Endothelial cell of umbilical vein (primary cell): ENCODE measurements at regions not wholly inside any gene's neighbourhood (a gene's known extent, or its start where the extent isn't known, plus 50 kb on each side); places are given as distances from the start of the nearest gene placed in this dataset.

ENCODE experiments used
- BruUV-seq: library from RNA; stranded (reverse); fragments of 400-500 nt; replicated peaks from 2 replicates; lab custom pipeline; 2021; lab: Mats Ljungman, UMichigan
- CTCF ChIA-PET: fragments of 300-600, 350-600 bp; sonication (Branson Sonifier 250); formaldehyde crosslinking; loops from one replicate; lab custom pipeline; 2021; ENCODE audit warnings: antibody characterized with exemption, inconsistent platforms; lab: Charles Lee
- POLR2A ChIA-PET: fragments of 300-600, 350-600 bp; sonication (Branson Sonifier 250); formaldehyde crosslinking; loops from one replicate; lab custom pipeline; 2021; ENCODE audit warnings: antibody characterized with exemption, inconsistent platforms; lab: Charles Lee
- DNase-seq: peaks from one replicate; pipeline ENCODE4 v3.0.0-alpha.2; 2011; ENCODE audit warnings: low read depth, low spot score
- FAIRE-seq: peaks from 2 replicates; lab custom pipeline; 2011; peaks lifted over from hg19 to GRCh38; lab: Jason Lieb, UNC
- H2AFZ ChIP-seq: 2 replicates; pipeline ENCODE4 v1.6.0; 2012; ENCODE audit warnings: low read depth, low read length, control low read depth, inconsistent platforms
- H3K27ac ChIP-seq: 2 replicates; pipeline ENCODE4 v1.5.1; 2011; ENCODE audit warnings: low read depth, mild to moderate bottlenecking, control low read depth, low read length, moderate library complexity; ENCODE audit not compliant: insufficient read depth
- H3K27me3 ChIP-seq, 2 experiments: 2 replicates each; pipeline versions ENCODE4 v1.6.0 to v1.6.1; 2011; ENCODE audit warnings: low read length in 2 of 2, mixed read lengths in 1 of 2; ENCODE audit not compliant: control insufficient read depth in 2 of 2, insufficient read depth in 2 of 2
- H3K36me3 ChIP-seq, 2 experiments: 2 replicates in 1 of 2; 3 replicates in 1 of 2; pipeline ENCODE4 v1.5.1; 2011; ENCODE audit warnings: low read length in 2 of 2, mild to moderate bottlenecking in 1 of 2, moderate library complexity in 1 of 2; ENCODE audit not compliant: control insufficient read depth in 2 of 2, insufficient read depth in 2 of 2; ENCODE audit errors: extremely low read depth in 1 of 2
- H3K4me1 ChIP-seq: 3 replicates; pipeline ENCODE4 v1.5.1; 2011; ENCODE audit warnings: mild to moderate bottlenecking, low read length; ENCODE audit not compliant: control insufficient read depth, insufficient read depth; ENCODE audit errors: extremely low read depth
- H3K4me2 ChIP-seq: 2 replicates; pipeline ENCODE4 v1.6.1; 2011; ENCODE audit warnings: low read length, control low read depth, mixed read lengths; ENCODE audit not compliant: insufficient read depth
- H3K4me3 ChIP-seq, 3 experiments: fragments of 200-600 bp in 1 of 3; sonication (generic), shearing (Covaris generic) in 1 of 3; replicated peaks in 1 of 3; 2 replicates each; pipeline ENCODE4 v1.5.1; 2011 to 2016; ENCODE audit warnings: control low read depth in 3 of 3, low read length in 3 of 3, mild to moderate bottlenecking in 2 of 3, inconsistent platforms in 1 of 3, low read depth in 1 of 3, moderate library complexity in 1 of 3; ENCODE audit not compliant: insufficient read depth in 1 of 3
- H3K79me2 ChIP-seq: 2 replicates; pipeline ENCODE4 v1.6.0; 2012; ENCODE audit warnings: low read length, inconsistent platforms; ENCODE audit not compliant: control insufficient read depth, insufficient read depth
- H3K9ac ChIP-seq: replicated peaks from 2 replicates; pipeline ENCODE3; 2011; ENCODE audit warnings: low read length, control low read depth; ENCODE audit not compliant: insufficient read depth; ENCODE audit errors: extremely low read depth
- H3K9me1 ChIP-seq: replicated peaks from 3 replicates; pipeline ENCODE4 v1.6.0; 2011; ENCODE audit warnings: mild to moderate bottlenecking, low read length; ENCODE audit not compliant: control insufficient read depth, insufficient read depth; ENCODE audit errors: extremely low read depth
- H3K9me3 ChIP-seq: replicated peaks from 2 replicates; pipeline ENCODE4 v1.5.1; 2012; ENCODE audit warnings: low read length, inconsistent platforms; ENCODE audit not compliant: control insufficient read depth, insufficient read depth
- H4K20me1 ChIP-seq: replicated peaks from 2 replicates; pipeline ENCODE3; 2011; ENCODE audit warnings: mild to moderate bottlenecking, low read length; ENCODE audit not compliant: control insufficient read depth, insufficient read depth; ENCODE audit errors: extremely low read depth
- CTCF ChIP-seq, 2 donors: IDR thresholded peaks; 1 replicate in 1 of 2; 2 replicates in 1 of 2; pipeline ENCODE4 v1.5.1; 2011; ENCODE audit warnings: low read length in 2 of 2, mild to moderate bottlenecking in 2 of 2, moderate library complexity in 2 of 2, control low read depth in 1 of 2, inconsistent platforms in 1 of 2, low read depth in 1 of 2; ENCODE audit not compliant: insufficient read depth in 1 of 2; ENCODE audit errors: extremely low read depth in 1 of 2
- EZH2 ChIP-seq: IDR thresholded peaks from 2 replicates; pipeline ENCODE4 v1.6.1; 2012; ENCODE audit warnings: borderline replicate concordance, low read depth, mild to moderate bottlenecking, moderate library complexity, low read length, inconsistent platforms; ENCODE audit not compliant: severe bottlenecking
- FOS ChIP-seq: IDR thresholded peaks from 2 replicates; pipeline ENCODE4 v1.6.1; 2011; ENCODE audit warnings: mild to moderate bottlenecking, low read length, moderate library complexity, borderline replicate concordance; ENCODE audit not compliant: insufficient read depth
- GATA2 ChIP-seq: IDR thresholded peaks from 2 replicates; pipeline ENCODE4 v1.7.0; 2011; ENCODE audit warnings: low read depth, mild to moderate bottlenecking, moderate library complexity, mixed read lengths, low read length; ENCODE audit not compliant: insufficient read length, insufficient read depth
- JUN ChIP-seq: IDR thresholded peaks from 2 replicates; pipeline ENCODE4 v1.6.1; 2011; ENCODE audit warnings: borderline replicate concordance, low read depth; ENCODE audit not compliant: insufficient read length, insufficient read depth
- MYC ChIP-seq: IDR thresholded peaks from one replicate; pipeline ENCODE4 v1.6.1; 2011; ENCODE audit warnings: mild to moderate bottlenecking, low read depth, low read length
- POLR2A ChIP-seq: IDR thresholded peaks from 2 replicates; pipeline ENCODE4 v1.6.1; 2012; ENCODE audit warnings: low read depth, mild to moderate bottlenecking, control low read depth, low read length
- POLR2AphosphoS5 ChIP-seq: IDR thresholded peaks from 2 replicates; pipeline ENCODE4 v1.6.1; 2012; ENCODE audit warnings: low read depth, mild to moderate bottlenecking, control low read depth, low read length, moderate library complexity; ENCODE audit not compliant: insufficient read depth
- dilution Hi-C: fragments of 300-500 bp; cut with MboI; formaldehyde crosslinking; loops from one replicate; pipeline ENCODE4 v1.15.0; 2019; ENCODE audit warnings: low sequenced_read_pairs; ENCODE audit not compliant: extremely low pct_ligation_motif_present
- intact Hi-C: fragments of 100-400 bp; cut with micrococcal nuclease; formaldehyde crosslinking; loops from one replicate; pipeline ENCODE4 v1.10.0; 2022
- TF ChIP-seq, protein P1 (sequence below): IDR thresholded peaks from 2 replicates; pipeline ENCODE4 v1.6.1; 2011; ENCODE audit not compliant: insufficient read depth, insufficient read length

GRCh38 chr2:134127496-134127895, 126.4 kb upstream of the MGAT5 start:
- BruUV-seq = no TSS peak
- DNase-seq = no peak
- intact Hi-C loops (no loop called here), dilution Hi-C loops (no loop called here)
- Histone ChIP-seq H3K4me2 (no peak overlapping the region), H3K9me1 (peaks cover 6% of the 10 kb centered on the region), H3K9me3 (no peaks in the 10 kb centered on the region), H3K36me3 (no peaks in the 10 kb centered on the region), H3K4me3 (no peak overlapping the region), H2AFZ (no peak overlapping the region), H3K4me1 (peaks cover 10% of the 10 kb centered on the region), H4K20me1 (peaks cover 5% of the 10 kb centered on the region), H3K79me2 (peaks cover 64% of the 10 kb centered on the region), H3K27ac (no peak overlapping the region), H3K9ac (no peak overlapping the region), H3K27me3 (no peaks in the 10 kb centered on the region)
- POLR2A ChIA-PET = interaction anchor here (0.5 kb wide), 1 partner anchor 1596 kb away, joined by 10 read pairs; no protein-coding TSS in a partner anchor
- FAIRE-seq = no peak
- TF ChIP-seq GATA2 = no peak
- no peak for TF ChIP-seq POLR2AphosphoS5
- TF ChIP-seq FOS = no peak
- no peak for TF ChIP-seq JUN
- no peak for TF ChIP-seq POLR2A
- no peak for TF ChIP-seq MYC
- no peak for TF ChIP-seq CTCF (IDR thresholded peaks at IDR 0.05; ENCODE audit: extremely low read depth in 1 of 2, insufficient read depth in 1 of 2, low read depth in 1 of 2, low read length in 2 of 2)
- TF ChIP-seq EZH2 = no peak
- TF ChIP-seq, protein P1, sequence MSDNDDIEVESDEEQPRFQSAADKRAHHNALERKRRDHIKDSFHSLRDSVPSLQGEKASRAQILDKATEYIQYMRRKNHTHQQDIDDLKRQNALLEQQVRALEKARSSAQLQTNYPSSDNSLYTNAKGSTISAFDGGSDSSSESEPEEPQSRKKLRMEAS = no peak
- CTCF ChIA-PET = interaction anchor here (0.6 to 0.7 kb wide), 3 partner anchors 9 to 283 kb away, joined by 3 read pairs; no protein-coding TSS in a partner anchor
